ENCODE measurements at regions not wholly inside any gene's neighbourhood (a gene's known extent, or its start where the extent isn't known, plus 50 kb on each side); places are given as distances from the start of the nearest gene placed in this dataset.

DNA sequence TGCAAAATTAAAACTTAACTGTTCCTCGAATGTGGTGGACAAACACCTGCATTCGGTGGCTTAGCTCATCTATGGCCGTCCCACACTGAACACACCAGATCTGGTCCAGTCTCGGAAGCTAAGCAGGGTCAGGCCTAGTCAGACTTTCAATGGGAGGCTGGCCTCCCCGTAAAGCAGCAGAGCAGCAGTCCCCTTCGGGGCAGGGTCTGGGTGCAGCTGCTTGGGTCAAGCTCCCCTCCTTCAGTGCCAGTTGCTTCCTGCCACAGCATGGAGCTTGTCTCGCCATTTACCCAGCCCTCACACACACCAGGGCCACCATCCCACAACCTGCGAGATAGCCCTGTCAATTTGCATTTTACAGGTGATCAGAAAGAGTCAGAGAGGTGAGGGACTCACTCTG, 93.2 kb downstream of the TUBA3C start (continued):
- TF ChIP-seq, protein P1, sequence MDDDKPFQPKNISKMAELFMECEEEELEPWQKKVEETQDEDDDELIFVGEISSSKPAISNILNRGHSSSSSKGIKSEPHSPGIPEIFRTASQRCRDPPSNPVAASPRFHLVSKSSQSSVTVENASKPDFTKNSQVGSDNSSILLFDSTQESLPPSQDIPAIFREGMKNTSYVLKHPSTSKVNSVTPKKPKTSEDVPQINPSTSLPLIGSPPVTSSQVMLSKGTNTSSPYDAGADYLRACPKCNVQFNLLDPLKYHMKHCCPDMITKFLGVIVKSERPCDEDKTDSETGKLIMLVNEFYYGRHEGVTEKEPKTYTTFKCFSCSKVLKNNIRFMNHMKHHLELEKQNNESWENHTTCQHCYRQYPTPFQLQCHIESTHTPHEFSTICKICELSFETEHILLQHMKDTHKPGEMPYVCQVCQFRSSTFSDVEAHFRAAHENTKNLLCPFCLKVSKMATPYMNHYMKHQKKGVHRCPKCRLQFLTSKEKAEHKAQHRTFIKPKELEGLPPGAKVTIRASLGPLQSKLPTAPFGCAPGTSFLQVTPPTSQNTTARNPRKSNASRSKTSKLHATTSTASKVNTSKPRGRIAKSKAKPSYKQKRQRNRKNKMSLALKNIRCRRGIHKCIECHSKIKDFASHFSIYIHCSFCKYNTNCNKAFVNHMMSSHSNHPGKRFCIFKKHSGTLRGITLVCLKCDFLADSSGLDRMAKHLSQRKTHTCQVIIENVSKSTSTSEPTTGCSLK (tag by site-specific recombination; IDR thresholded peaks at IDR 0.05): no peak
- no peak for TF ChIP-seq ZNF391 (tag by site-specific recombination; IDR thresholded peaks at IDR 0.05; ENCODE audit: borderline replicate concordance, low read depth)
- TF ChIP-seq ZNF202 (tag by site-specific recombination; IDR thresholded peaks at IDR 0.05; ENCODE audit: borderline replicate concordance): no peak
- no peak for TF ChIP-seq ZNF394 (tag by site-specific recombination; IDR thresholded peaks at IDR 0.05; ENCODE audit: borderline replicate concordance)
- TF ChIP-seq MEIS1 (CRISPR knock-in tag; IDR thresholded peaks at IDR 0.05; ENCODE audit: borderline replicate concordance): no peak
- TF ChIP-seq, protein P2, sequence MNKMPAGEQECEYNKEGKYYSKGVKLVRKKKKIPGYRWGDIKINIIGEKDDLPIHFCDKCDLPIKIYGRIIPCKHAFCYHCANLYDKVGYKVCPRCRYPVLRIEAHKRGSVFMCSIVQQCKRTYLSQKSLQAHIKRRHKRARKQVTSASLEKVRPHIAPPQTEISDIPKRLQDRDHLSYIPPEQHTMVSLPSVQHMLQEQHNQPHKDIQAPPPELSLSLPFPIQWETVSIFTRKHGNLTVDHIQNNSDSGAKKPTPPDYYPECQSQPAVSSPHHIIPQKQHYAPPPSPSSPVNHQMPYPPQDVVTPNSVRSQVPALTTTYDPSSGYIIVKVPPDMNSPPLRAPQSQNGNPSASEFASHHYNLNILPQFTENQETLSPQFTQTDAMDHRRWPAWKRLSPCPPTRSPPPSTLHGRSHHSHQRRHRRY (tag by site-specific recombination; IDR thresholded peaks at IDR 0.05): no peak

DNA sequence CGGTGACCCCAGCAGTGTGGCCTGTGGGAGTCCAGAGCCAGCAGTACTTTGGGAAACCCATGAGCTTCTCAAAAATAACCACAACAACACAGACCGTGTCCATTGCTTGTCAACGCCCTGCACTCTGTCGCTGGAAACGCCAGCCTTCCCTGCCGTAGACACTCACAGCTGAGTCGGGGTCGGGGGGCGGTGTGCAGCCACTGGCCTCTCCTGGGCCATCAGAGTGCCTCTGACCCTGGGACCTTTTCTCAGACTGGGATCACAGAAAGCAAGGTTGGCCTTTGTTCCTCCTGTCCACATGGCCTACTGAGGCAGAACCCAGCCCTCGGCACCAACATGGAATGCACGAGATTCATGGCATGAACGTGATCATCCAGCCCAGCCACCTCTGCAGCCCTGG, 95.7 kb downstream of the TUBA3C start:
- Histone ChIP-seq H3K4me3 (ENCODE audit: low read depth, low read length) (no peak overlapping the region), H3K4me1 (ENCODE audit: control insufficient read depth, insufficient read depth, low read length) (no peaks in the 10 kb centered on the region), H3K9me3 (ENCODE audit: control insufficient read depth, insufficient read depth, low read depth, low read length) (no peaks in the 10 kb centered on the region), H3K36me3 (ENCODE audit: control insufficient read depth in 2 of 2, insufficient read depth in 1 of 2, low read length in 2 of 2) (no peaks in the 10 kb centered on the region), H3K27ac (ENCODE audit: extremely low read depth, low read depth, low read length) (no peak overlapping the region)
- ChIA-PET CTCF (no interaction called here), POLR2A (no interaction called here)
- TF ChIP-seq ZNF843 (tag by site-specific recombination; IDR thresholded peaks at IDR 0.05) (no peak), ZNF37A (tag by site-specific recombination; IDR thresholded peaks at IDR 0.05) (no peak), PRDM1 (tag by site-specific recombination; IDR thresholded peaks at IDR 0.05) (no peak), ZNF555 (tag by site-specific recombination; conservative IDR thresholded peaks at IDR 0.05) (no peak), WT1 (tag by site-specific recombination; IDR thresholded peaks at IDR 0.05) (no peak), ZNF596 (tag by site-specific recombination; IDR thresholded peaks at IDR 0.05) (no peak), ZNF48 (tag by site-specific recombination; IDR thresholded peaks at IDR 0.05) (no peak), ZNF521 (tag by site-specific recombination; IDR thresholded peaks at IDR 0.05) (no peak), KLF10 (tag by site-specific recombination; IDR thresholded peaks at IDR 0.05) (no peak)
- TF ChIP-seq, protein P3, sequence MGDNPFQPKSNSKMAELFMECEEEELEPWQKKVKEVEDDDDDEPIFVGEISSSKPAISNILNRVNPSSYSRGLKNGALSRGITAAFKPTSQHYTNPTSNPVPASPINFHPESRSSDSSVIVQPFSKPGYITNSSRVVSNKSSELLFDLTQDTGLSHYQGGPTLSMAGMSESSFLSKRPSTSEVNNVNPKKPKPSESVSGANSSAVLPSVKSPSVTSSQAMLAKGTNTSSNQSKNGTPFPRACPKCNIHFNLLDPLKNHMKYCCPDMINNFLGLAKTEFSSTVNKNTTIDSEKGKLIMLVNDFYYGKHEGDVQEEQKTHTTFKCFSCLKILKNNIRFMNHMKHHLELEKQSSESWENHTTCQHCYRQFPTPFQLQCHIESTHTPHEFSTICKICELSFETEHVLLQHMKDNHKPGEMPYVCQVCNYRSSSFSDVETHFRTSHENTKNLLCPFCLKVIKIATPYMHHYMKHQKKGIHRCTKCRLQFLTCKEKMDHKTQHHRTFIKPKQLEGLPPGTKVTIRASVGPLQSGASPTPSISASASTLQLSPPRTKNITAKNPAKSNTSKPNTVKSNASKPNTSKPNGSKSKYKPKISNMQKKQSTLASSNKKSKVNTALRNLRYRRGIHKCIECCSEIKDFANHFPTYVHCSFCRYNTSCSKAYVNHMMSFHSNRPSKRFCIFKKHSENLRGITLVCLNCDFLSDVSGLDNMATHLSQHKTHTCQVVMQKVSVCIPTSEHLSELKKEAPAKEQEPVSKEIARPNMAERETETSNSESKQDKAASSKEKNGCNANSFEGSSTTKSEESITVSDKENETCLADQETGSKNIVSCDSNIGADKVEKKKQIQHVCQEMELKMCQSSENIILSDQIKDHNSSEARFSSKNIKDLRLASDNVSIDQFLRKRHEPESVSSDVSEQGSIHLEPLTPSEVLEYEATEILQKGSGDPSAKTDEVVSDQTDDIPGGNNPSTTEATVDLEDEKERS (tag by site-specific recombination; IDR thresholded peaks at IDR 0.05): no peak
- TF ChIP-seq, protein P4, sequence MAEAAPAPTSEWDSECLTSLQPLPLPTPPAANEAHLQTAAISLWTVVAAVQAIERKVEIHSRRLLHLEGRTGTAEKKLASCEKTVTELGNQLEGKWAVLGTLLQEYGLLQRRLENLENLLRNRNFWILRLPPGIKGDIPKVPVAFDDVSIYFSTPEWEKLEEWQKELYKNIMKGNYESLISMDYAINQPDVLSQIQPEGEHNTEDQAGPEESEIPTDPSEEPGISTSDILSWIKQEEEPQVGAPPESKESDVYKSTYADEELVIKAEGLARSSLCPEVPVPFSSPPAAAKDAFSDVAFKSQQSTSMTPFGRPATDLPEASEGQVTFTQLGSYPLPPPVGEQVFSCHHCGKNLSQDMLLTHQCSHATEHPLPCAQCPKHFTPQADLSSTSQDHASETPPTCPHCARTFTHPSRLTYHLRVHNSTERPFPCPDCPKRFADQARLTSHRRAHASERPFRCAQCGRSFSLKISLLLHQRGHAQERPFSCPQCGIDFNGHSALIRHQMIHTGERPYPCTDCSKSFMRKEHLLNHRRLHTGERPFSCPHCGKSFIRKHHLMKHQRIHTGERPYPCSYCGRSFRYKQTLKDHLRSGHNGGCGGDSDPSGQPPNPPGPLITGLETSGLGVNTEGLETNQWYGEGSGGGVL (tag by site-specific recombination; IDR thresholded peaks at IDR 0.05): no peak
- TF ChIP-seq, protein P5, sequence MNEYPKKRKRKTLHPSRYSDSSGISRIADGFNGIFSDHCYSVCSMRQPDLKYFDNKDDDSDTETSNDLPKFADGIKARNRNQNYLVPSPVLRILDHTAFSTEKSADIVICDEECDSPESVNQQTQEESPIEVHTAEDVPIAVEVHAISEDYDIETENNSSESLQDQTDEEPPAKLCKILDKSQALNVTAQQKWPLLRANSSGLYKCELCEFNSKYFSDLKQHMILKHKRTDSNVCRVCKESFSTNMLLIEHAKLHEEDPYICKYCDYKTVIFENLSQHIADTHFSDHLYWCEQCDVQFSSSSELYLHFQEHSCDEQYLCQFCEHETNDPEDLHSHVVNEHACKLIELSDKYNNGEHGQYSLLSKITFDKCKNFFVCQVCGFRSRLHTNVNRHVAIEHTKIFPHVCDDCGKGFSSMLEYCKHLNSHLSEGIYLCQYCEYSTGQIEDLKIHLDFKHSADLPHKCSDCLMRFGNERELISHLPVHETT (tag by site-specific recombination; IDR thresholded peaks at IDR 0.05): no peak
- TF ChIP-seq, protein P2 (tag by site-specific recombination; IDR thresholded peaks at IDR 0.05): no peak

All from HEK293 (cell line).